Hepatocyte (in vitro differentiated cells): ENCODE measurements at regions not wholly inside any gene's neighbourhood (a gene's known extent, or its start where the extent isn't known, plus 50 kb on each side); places are given as distances from the start of the nearest gene placed in this dataset.

Source experiments
- DNase-seq: peaks from one replicate; pipeline ENCODE4 v3.0.0-alpha.2; 2016; ENCODE audit warnings: low spot score
- H2AFZ ChIP-seq: fragments of 200-600 bp; sonication (generic); 2 replicates; pipeline ENCODE4 v1.6.0; 2016; ENCODE audit warnings: antibody characterized with exemption, mild to moderate bottlenecking
- H3K27ac ChIP-seq: fragments of 200-600 bp; sonication (generic); 2 replicates; pipeline ENCODE4 v1.5.1; 2016; ENCODE audit warnings: mild to moderate bottlenecking
- H3K27me3 ChIP-seq: fragments of 200-600 bp; sonication (generic); 2 replicates; pipeline ENCODE4 v1.6.1; 2016
- H3K36me3 ChIP-seq: fragments of 200-600 bp; sonication (generic); replicated peaks from 2 replicates; pipeline ENCODE4 v1.5.1; 2016; ENCODE audit warnings: low read depth; ENCODE audit not compliant: insufficient read depth
- H3K4me1 ChIP-seq: fragments of 200-600 bp; sonication (generic); 2 replicates; pipeline ENCODE4 v1.5.1; 2016; ENCODE audit warnings: mild to moderate bottlenecking, moderate library complexity; ENCODE audit not compliant: insufficient read depth
- H3K4me2 ChIP-seq: fragments of 200-600 bp; sonication (generic); 2 replicates; pipeline ENCODE4 v1.6.0; 2016
- H3K4me3 ChIP-seq: fragments of 200-600 bp; sonication (generic); 2 replicates; pipeline ENCODE4 v1.5.1; 2016; ENCODE audit warnings: mild to moderate bottlenecking
- H3K79me2 ChIP-seq: fragments of 200-600 bp; sonication (generic); 2 replicates; pipeline ENCODE4 v1.6.0; 2017; ENCODE audit warnings: mild to moderate bottlenecking
- H3K9me2 ChIP-seq: fragments of 200-600 bp; sonication (generic); replicated peaks from 2 replicates; pipeline ENCODE4 v1.6.0; 2017; ENCODE audit warnings: mild to moderate bottlenecking; ENCODE audit not compliant: insufficient read depth
- H3K9me3 ChIP-seq: fragments of 200-600 bp; sonication (generic); 2 replicates; pipeline ENCODE4 v1.5.1; 2016; ENCODE audit warnings: low read depth, mild to moderate bottlenecking
- H4K20me1 ChIP-seq: fragments of 200-600 bp; sonication (generic); 2 replicates; pipeline ENCODE4 v1.6.0; 2016; ENCODE audit warnings: mild to moderate bottlenecking; ENCODE audit not compliant: insufficient read depth, poor library complexity, severe bottlenecking
- CTCF ChIP-seq: fragments of 200-600 bp; sonication (generic); IDR thresholded peaks from 2 replicates; pipeline ENCODE4 v1.5.1; 2016; ENCODE audit warnings: antibody characterized with exemption, mild to moderate bottlenecking; ENCODE audit not compliant: poor library complexity
- EZH2 ChIP-seq: fragments of 200-600 bp; sonication (generic); IDR thresholded peaks from 2 replicates; pipeline ENCODE4 v1.6.1; 2016; ENCODE audit warnings: antibody characterized with exemption, mild to moderate bottlenecking, borderline replicate concordance
- EZH2phosphoT487 ChIP-seq: fragments of 200-600 bp; sonication (generic); IDR thresholded peaks from one replicate; pipeline ENCODE4 v1.6.1; 2018; ENCODE audit warnings: antibody characterized with exemption, mild to moderate bottlenecking, low read depth, moderate library complexity; ENCODE audit not compliant: unreplicated experiment, severe bottlenecking
- WGBS: methylation state at CpG from one replicate; pipeline ENCODE4 v1.1.6; 2016; ENCODE audit warnings: low lambda C conversion rate; ENCODE audit errors: missing lambda C conversion rate; 5-methylcytosine and 5-hydroxymethylcytosine counted together

GRCh38 chr1:234697015-234697414, 87.0 kb upstream of the IRF2BP2 start:
- DNase-seq: no peak
- H2AFZ ChIP-seq: no peak overlapping the region
- no peaks in the 10 kb centered on the region for H3K9me3 ChIP-seq
- no peaks in the 10 kb centered on the region for H3K9me2 ChIP-seq
- WGBS: 78% methylated on average over 1 of the region's 1 CpG
- H3K4me1 ChIP-seq: peaks cover 18% of the 10 kb centered on the region
- no peaks in the 10 kb centered on the region for H3K79me2 ChIP-seq
- no peak overlapping the region for H3K27ac ChIP-seq
- H3K27me3 ChIP-seq: no peaks in the 10 kb centered on the region
- no peak for TF ChIP-seq EZH2phosphoT487
- no peak overlapping the region for H3K4me2 ChIP-seq
- no peak overlapping the region for H3K4me3 ChIP-seq
- H4K20me1 ChIP-seq: no peaks in the 10 kb centered on the region
- no peaks in the 10 kb centered on the region for H3K36me3 ChIP-seq

- no peak for TF ChIP-seq EZH2phosphoT487
- TF ChIP-seq CTCF: no peak
- TF ChIP-seq EZH2: no peak
- H3K27me3 ChIP-seq: no peaks in the 10 kb centered on the region
- peaks cover 18% of the 10 kb centered on the region for H3K4me1 ChIP-seq
- no peaks in the 10 kb centered on the region for H3K79me2 ChIP-seq
- no peaks in the 10 kb centered on the region for H3K36me3 ChIP-seq
- H4K20me1 ChIP-seq: no peaks in the 10 kb centered on the region
- no peak overlapping the region for H2AFZ ChIP-seq
- no peaks in the 10 kb centered on the region for H3K9me3 ChIP-seq
- WGBS: 92% methylated on average over 11 of the region's 11 CpGs
- H3K4me3 ChIP-seq: no peak overlapping the region
- no peak for DNase-seq
- no peak overlapping the region for H3K27ac ChIP-seq
- no peaks in the 10 kb centered on the region for H3K9me2 ChIP-seq
- no peak overlapping the region for H3K4me2 ChIP-seq
Measured at GRCh38 chr1:234696148-234696576, 86.2 kb upstream of the IRF2BP2 start.

- Histone ChIP-seq H3K9me3 (no peaks in the 10 kb centered on the region), H3K9me2 (no peaks in the 10 kb centered on the region), H3K27me3 (no peaks in the 10 kb centered on the region), H3K4me3 (no peak overlapping the region), H4K20me1 (no peaks in the 10 kb centered on the region), H3K27ac (no peak overlapping the region), H3K4me1 (peaks cover 8% of the 10 kb centered on the region), H2AFZ (no peak overlapping the region), H3K4me2 (no peak overlapping the region), H3K79me2 (no peaks in the 10 kb centered on the region), H3K36me3 (no peaks in the 10 kb centered on the region)
- no peak for DNase-seq
- no peak for TF ChIP-seq CTCF
- TF ChIP-seq EZH2phosphoT487: no peak
- TF ChIP-seq EZH2: no peak
- 81% methylated on average over 2 of the region's 2 CpGs for WGBS
Measured at GRCh38 chr1:234694661-234695060, 84.7 kb upstream of the IRF2BP2 start.

- WGBS: 87% methylated on average over 4 of the region's 4 CpGs
- no peak for TF ChIP-seq EZH2phosphoT487
- H3K27me3 ChIP-seq: no peaks in the 10 kb centered on the region
Measured at GRCh38 chr1:234692966-234693580, 83.1 kb upstream of the IRF2BP2 start.

More at GRCh38 chr1:234692966-234693580, 83.1 kb upstream of the IRF2BP2 start:
- no peaks in the 10 kb centered on the region for H3K9me2 ChIP-seq
- H3K4me3 ChIP-seq: no peak overlapping the region
- no peaks in the 10 kb centered on the region for H3K36me3 ChIP-seq
- H3K27ac ChIP-seq: no peak overlapping the region
- H3K9me3 ChIP-seq: no peaks in the 10 kb centered on the region
- no peaks in the 10 kb centered on the region for H4K20me1 ChIP-seq
- DNase-seq: no peak
- no peaks in the 10 kb centered on the region for H3K79me2 ChIP-seq
- no peak overlapping the region for H2AFZ ChIP-seq
- H3K4me2 ChIP-seq: no peak overlapping the region
- H3K4me1 ChIP-seq: no peaks in the 10 kb centered on the region
